DLD1 (cell line): ENCODE measurements at regions not wholly inside any gene's neighbourhood (a gene's known extent, or its start where the extent isn't known, plus 50 kb on each side); places are given as distances from the start of the nearest gene placed in this dataset.
"Not testable (repeated sequence)": the region's sequence is repeated elsewhere in the genome, so short reads cannot be mapped to it uniquely, and the experiment has no call there.

Experiments
- in situ Hi-C: cut with HindIII; loops from 2 replicates; pipeline ENCODE4 v1.10.0; 2017; ENCODE audit warnings: low sequenced_read_pairs

DNA sequence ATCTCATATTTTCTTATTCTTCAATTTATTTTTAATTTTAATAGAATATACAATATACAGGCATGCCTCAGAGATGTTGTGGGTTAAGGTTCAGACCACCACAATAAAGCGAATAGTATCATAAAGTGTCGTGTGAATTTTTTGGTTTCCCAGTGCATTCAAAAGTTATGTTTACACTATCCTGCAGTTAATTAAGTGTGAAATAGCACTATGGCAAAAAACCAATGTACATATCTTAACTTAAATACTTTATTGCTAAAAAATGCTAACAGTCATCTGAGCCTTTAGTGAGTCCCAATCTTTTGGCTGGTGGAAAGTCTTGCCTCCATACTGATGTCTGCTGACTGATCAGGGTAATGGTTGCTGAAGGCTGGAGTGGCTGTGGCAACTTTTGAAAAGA lies 637.6 kb downstream of the TDRD15 start:
- in situ Hi-C loops, result no loop called here

DNA sequence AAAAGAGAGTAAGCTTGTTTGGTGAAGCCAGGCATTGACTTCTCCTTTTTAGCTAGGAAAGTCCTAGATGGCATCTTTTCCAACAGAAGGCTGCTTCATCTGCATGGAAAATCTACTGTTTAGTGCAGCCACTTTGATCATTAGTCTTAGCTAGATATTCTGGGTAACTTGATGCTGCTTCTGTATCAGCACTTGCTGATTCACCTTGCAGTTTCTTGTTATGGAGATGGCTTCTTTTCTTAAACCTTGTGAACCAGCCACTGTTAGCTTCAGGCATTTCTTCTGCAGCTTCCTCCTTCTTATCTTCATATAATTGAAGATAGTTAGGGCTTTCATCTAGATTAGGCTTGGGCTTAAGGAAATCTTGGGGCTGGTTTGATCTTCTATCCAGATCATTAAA lies 639.7 kb downstream of the TDRD15 start:
- in situ Hi-C loops, result no loop called here

DNA sequence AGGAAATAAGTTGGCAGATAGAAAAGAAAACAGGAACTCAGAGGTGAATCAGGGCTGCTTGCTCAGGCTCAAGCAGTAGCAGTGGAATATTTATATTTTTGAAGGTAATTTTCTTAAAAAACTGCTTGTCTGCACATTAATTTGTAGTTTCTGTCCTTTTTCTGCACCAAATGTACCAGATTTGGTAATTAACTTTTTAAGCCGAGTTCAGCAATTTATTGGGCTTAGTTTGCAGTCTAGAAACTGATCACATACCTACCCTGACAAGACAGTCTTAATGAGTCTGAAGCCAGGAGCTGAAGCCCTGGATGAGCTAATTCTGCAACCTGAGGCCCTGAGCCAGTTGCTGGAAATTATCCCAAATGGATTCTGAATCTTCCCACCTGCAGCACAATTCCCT lies 647.0 kb downstream of the TDRD15 start:
- in situ Hi-C loops, result no loop called here

DNA sequence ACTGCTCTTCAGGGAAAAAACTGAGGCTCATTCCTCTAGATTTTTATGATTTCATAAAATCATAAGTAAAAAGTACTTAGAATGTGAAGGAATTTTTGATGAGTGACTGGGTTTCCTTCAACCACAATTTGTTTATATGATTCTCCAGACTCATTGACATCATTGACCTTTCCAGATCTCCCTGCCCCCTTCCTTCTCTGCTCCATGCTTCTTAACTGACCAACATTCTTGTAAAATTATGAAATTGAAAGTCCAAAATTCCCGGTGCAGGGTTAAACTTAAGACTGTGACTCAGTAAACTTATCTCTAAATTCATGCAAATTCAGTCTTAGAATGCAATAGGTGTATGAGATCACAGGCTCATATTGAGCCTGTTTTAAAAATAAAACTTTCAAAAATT lies 648.9 kb downstream of the TDRD15 start:
- in situ Hi-C loops, result no loop called here

DNA sequence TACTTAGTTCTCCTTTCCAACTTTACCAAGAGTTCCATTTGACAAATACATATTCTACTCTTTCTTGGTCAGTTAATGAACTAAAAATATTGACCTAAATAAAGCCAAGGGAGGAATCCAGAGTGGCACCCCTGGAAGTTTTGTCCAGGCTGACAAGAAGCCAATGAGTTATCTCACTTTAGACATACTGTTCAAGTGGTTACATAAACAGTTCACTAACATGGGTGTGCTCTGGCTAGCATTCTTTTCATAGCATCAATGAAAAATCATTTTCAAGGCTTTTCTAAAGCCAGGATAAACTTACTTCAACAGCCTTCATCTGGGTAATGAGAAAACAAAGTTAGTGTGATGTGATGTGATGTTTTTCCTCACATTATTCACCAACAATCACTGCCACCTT lies 649.4 kb downstream of the TDRD15 start:
- in situ Hi-C loops, result no loop called here

DNA sequence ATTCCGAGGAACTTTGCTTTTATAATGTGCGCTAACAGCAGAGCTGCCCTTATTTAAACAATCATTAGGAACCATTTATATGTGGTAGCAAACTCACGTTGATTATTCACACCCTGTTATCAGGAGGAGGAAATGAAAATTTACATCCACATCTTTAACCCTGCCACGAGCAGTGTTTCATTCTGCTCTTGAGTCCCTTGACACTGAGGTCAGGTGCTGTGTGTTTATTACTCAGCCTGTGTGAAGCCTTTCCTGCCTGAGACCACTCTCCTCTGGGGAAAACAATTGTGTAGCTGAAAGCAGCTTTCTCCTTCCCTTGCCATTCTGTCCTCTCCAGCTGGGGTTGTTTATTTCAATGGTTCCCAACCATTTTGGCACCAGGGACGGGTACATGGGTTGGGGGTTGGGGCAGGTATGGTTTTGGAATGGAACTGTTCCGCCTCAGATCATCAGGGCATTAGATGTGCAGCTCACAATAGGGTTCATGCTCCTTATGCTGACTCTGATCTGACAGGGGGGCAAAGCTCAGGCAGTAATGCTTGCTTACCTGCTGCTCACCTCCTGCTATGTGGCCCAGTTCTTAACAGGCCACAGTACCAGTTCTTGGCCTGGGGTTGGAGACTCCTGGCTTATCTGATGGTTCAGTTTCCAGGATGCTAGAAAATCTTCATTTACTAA lies 651.1 kb downstream of the TDRD15 start:
- in situ Hi-C loops, result no loop called here

DNA sequence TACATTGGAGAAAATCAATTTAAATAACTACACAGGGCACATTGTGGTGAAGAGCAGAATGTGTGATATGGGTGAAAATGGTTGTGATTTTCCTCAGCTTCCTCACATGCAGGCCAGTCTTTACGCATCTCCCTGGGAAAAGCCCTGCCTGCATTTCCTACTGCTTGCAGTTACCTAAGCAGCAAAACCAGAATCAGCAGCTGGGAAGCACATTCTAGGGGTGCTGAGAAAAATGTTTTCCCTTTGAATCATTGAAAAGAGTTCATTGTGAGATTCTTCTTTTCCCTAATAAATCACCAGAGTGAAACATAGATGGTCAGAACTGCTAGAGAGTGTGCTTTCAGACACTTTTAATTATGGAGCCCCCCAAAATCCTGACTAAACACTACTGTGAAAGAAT lies 656.0 kb downstream of the TDRD15 start:
- in situ Hi-C loops, result no loop called here

DNA sequence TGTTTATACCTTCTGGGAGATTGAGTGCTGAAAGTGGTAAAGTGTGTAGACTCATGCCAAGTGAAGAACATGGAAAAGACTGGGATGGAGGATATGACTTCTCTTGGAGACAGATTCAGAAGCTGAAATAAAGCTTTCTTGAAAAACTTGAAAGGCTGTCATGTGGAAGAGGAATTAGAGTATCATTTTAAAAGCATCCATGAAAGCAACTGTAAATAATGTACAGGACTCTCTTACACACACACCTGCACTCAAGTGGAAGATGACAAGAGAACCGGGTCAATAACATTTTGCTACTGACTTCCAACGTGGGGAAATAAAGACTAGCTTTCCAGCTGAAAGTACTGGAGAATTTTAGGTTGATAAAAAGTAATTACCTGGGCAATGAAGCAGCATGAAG lies 658.2 kb downstream of the TDRD15 start:
- in situ Hi-C loops, result no loop called here

DNA sequence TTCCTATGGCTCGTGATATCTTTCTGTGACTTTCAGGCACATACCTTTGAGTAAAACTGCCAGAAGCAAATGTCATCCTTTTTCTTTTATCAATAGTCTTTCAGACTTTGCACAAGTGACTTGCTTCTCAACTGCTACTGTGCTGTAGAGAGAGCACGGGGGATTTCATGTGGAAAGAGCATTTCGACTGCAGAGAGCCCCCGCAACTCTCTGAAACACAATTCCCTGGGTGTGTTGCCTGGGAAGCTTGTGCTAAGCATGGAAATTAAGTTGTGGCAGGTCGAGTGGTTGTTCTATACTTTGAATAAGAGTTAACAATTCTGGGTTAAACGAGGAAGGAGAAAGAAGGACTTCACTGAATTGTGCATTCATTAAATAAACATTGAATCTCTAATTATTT lies 659.1 kb downstream of the TDRD15 start:
- in situ Hi-C loops, result no loop called here

DNA sequence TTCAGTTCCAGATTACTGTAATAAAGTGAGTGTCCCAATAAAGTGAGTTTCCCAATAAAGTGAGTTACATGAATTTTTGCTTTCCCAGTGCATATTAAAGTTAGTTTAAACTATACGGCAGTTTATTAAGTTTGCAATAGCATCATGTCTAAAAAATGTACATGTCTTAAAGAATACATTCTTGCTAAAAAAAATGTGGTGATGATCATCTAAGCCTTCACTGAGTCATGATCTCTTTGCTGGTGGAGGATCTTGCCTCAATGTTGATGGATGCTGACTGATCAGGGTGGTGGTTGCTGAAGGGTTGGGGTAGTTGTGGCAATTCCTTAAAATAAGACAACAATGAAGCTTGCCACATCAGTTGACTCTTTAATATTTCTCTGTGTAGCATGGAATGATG lies 664.2 kb downstream of the TDRD15 start:
- in situ Hi-C loops, result no loop called here

DNA sequence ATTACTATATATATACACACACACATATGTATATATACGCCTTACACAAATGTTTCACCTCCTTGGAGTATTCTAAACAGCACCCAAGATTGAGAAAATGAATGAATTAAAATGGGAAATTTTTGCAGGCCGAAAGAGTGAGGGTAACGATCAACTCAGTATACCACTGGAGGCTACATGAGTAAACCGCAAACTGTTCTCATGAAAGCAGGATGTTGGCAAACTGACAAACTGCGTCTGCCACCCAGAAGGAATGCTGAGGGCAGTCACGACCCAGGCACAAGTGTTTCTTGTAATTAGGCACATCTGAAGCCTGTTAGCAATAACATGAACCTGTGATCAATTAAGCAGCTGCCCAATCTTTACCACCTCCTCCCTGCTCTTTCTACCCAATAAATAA lies 666.5 kb downstream of the TDRD15 start:
- in situ Hi-C loops, result not testable (repeated sequence)

DNA sequence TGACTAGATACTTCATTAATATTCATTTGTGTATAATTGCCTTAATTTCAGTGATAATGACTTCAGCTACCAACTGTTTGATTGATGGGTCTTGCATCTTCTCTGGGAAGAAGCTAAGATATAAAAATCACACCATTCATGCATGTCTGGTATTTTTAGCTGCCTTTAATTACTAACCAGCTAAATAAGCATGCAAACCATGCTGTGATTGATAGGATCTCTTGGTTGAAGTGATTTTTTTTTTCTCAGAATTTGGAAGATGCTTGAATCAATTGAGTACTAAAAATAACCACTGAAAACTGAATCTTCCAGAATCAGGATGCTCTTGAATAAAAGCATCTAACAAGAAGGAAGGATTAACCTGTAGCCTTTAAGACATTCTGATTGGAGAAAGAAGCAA lies 668.8 kb downstream of the TDRD15 start:
- in situ Hi-C loops, result no loop called here

DNA sequence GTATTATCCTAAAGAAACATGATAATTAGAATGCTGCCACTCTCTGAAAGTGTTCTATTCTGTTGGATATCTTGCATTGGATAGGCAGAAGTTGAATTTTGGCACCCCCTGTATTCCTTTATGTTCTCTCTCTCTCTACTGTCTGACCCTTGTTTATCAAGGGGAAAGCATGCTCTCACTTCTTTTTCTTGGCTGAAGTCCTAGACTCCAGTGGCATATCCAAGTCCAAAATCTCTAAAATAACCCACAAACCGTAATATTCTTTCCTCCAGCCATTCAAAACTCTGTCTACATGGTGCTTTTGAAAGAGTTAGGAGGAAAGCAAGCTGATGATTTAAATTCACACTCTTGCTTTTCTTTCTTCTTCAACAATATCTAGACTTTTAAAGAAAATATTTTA lies 669.7 kb downstream of the TDRD15 start:
- in situ Hi-C loops, result no loop called here

DNA sequence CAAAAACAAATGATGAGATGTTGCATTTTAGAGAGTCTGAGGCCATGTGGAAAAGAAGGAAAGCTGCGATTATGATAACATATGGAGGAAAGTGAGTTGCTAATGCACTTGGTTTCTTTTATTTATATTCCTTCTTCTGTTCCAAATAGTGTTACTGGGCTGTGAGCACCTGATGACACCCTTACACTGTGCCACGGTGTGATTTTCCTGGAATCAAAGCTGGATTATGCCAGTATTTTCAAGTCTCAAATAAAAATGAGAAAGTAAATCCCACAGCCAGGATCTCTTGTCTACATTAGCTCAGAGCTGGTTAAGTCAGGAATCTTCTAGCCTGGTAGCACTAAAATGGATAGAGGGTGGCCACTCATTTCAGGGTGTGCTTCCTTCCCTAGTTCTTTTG lies 670.8 kb downstream of the TDRD15 start:
- in situ Hi-C loops, result no loop called here

DNA sequence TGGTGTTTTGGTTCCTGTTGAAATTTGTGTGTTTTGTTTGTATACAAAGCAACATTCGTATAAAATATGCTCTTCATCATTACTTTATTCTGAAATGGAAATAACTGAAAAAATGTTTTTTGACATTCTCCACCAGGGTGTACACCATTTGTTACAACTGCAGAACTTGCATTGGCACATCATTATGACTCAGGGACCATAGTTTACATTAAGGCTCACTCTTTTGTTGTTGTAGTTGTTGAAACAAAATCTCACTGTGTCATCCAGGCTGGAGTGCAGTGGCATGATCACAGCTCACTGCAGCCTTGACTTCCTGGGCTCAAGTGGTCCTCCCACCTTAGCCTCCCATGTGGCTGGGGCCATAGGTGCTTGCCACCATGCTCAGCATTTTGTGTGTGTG lies 676.6 kb downstream of the TDRD15 start:
- in situ Hi-C loops, result no loop called here

DNA sequence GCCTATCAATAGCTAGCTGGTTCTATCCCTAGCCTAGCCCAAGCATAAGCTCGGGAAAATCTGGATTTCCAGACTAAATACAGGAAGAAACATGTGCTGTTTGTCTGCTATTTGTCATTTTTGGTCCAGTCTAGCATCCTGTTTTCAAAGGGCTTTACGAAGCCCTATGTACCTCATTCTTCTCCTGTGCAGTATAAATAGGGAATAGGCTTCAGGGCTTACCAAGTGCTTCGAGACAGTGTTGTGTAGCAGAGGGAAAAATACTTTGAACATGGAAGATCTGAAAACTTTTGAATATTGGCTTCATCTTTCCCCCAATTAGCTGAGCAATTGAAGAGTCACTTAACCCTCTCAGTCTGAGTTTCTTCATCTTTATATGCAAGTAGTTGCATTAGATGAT lies 679.8 kb downstream of the TDRD15 start:
- in situ Hi-C loops, result no loop called here

DNA sequence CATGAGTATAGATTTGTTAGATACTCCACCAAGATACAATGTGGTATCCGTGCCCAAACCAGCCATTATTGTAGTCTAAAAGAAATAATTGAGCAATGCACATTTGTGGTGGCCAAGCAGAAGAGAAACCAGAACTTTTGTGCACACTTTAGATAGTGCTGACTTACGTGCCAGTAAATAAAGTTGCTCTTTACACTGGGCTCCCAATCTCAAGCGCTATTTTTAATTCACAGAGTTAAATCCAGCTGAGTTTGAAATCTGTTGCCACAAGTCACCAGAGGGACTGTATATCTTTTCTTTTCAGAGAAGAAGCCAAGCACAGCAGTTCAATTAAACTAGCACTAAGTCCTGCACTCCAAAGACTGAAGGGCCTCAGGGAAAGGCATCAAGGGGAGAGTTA lies 680.4 kb downstream of the TDRD15 start:
- in situ Hi-C loops, result no loop called here

DNA sequence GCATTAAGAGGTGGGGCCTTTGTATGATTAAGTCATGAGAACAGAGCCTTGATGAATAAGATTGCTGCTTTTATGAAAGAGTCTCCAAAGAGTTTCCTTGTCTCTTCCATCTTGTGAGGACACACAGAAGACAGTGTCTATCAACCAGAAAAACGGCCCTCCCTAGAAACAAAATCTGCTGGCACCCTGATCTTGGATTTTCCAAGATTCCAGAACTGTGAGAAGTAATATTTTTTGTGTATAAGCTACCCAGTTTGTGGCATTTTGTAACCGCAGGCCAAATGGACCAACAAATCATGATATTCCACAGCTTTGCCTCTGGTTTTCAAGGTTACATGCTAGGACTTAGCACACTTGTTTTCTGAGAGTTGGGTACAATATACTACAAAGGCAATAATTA lies 687.8 kb downstream of the TDRD15 start:
- in situ Hi-C loops, result no loop called here

DNA sequence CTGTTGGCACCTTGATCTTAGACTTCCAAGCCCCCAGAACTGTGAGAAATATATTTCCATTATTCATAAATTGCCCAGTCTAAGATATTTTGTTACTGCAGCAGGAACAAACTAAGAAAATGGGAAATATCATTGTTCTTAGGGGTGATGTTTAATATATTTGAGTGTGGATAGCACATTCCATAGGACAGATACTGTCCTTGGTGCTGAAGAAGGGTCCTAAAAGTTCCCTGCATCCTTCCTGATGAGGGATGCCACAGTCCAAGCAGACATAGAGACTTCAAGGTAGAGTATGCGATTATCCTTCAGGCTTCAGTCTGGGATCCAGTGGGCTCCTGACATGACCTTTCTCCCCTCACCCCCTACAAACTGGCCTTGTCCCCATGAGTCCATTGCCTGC lies 689.0 kb downstream of the TDRD15 start:
- in situ Hi-C loops, result no loop called here

DNA sequence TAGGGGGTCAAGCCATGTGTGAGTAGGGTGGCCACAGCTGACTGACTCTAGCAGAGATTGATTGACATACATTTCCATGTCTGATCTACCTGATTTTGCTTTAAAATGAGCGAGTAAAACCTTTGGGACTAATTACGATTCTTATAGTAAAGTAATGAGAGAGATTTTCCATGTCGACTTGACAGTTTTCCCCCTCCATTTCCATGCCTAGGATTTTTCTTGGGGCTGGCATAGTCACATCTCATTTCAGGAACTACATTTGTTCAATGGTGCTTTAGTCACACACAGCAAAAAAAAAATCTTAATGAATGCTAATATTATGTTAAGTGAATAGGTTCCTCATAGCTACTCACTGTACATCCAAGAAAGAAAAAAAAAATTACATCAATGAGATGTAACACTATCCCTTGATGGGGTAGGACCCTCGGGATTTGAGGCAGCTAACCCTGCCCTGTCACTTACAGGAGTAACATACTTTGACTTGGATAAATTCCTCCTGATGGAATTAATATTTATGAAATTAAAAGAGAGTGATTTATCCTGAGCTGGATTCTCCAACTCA lies 690.9 kb downstream of the TDRD15 start:
- in situ Hi-C loops, result no loop called here

DNA sequence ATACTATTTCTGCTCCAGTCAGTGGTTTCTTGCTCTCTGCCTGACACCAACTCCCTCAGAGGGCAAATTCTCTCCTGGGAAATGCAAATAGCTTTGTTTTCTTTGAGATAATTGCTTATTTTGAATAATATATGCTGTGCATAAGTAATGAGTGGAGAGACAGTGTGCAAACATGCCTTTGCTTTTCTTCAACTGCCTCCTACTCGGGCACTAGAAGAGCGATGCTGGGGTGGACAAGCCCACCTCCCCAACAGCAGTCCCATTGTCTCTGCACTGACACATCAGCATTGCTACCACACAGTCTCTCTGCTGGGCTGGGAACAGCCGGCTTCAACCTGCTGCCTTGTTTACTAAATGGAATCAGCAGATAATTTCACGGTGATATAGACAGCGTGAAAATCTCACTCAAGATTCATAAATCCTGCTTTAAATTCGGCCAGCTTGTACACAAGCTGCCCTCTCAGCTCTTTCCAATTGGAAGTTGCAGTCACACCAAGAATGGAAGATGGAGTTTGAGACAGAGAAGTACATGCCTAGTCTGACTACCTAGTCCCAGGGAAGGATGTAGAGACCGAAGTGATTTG lies 694.5 kb downstream of the TDRD15 start:
- in situ Hi-C loops, result no loop called here

DNA sequence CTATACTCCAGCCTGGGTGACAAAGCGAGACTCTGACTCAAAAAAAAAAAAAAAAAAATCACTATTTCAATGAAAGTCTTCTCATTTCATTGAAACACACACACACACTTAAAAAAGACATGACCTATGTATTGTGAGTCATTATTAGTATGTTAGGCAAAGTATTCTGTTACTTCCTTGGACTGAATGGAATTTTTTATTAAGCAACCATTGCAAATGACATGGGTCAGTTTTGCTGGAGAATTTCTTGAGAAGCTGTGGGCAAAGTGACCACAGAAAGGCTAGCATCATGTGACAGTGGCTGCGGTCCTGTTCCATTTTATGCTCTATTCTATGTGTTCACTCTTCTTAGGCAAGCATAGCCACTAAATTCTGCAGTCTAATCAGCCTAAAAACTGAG lies 695.7 kb downstream of the TDRD15 start:
- in situ Hi-C loops, result no loop called here

DNA sequence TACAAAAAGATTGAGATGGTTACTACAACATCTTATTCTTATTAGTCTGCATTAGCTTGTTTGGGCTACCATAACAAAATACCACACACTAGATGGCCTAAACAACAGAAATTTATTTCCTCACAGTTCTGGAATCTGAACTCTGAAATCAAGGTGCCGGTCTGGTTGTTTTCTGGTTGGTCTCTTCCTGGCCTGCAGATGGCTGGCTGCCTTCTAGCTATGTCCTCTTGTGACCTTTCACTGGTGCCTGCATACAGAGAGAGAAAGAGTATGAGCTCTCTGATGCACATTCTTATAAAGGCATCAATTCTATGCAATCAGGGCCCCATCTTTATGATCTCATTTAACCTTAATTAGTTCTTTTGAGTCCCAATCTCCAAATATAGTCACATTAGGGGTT lies 696.5 kb downstream of the TDRD15 start:
- in situ Hi-C loops, result no loop called here
